Adrenal gland (tissue), 5 donors: ENCODE measurements at regions not wholly inside any gene's neighbourhood (a gene's known extent, or its start where the extent isn't known, plus 50 kb on each side); places are given as distances from the start of the nearest gene placed in this dataset.

ENCODE experiments used
- POLR2A ChIP-seq, 2 donors: fragments of 450-650 bp; IDR thresholded peaks; one replicate each; pipeline ENCODE4 v1.6.1; 2017; ENCODE audit warnings: antibody characterized with exemption in 2 of 2, mild to moderate bottlenecking in 2 of 2, moderate library complexity in 1 of 2
- TF ChIP-seq, protein P1 (sequence below), 6 experiments: fragments of 450-650 bp in 4 of 6; fragments of 200-600 bp in 2 of 6; sonication (generic) in 1 of 6; IDR thresholded peaks; 1 replicate in 5 of 6; 2 replicates in 1 of 6; pipeline versions ENCODE4 v1.5.1 to v1.8.0; 2016 to 2021; ENCODE audit warnings: antibody characterized with exemption in 6 of 6, mild to moderate bottlenecking in 2 of 6, moderate library complexity in 1 of 6
- donor health status: DM: no; HTN: no; CAD: no.

DNA sequence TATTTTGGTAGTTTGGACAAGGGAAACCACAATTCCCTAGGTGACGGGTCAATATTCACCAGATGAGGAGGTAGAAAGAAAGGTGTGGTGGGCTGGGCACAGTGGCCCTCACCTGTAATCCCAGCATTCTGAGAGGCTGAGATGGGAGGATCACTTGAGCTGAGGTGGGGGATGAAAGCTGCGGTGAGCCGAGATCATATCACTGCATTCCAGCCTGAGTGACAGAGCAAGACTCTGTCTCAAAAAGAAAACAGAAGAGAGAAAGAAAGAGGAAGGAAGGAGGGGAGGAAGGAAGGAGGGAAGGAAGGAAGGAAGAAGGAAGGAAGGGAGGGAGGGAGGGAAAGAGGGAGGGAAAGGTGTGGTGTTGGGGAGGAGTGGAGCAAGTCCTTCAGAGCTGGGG is 56.1 kb upstream of the RNF7 start:
- TF ChIP-seq, protein P1, sequence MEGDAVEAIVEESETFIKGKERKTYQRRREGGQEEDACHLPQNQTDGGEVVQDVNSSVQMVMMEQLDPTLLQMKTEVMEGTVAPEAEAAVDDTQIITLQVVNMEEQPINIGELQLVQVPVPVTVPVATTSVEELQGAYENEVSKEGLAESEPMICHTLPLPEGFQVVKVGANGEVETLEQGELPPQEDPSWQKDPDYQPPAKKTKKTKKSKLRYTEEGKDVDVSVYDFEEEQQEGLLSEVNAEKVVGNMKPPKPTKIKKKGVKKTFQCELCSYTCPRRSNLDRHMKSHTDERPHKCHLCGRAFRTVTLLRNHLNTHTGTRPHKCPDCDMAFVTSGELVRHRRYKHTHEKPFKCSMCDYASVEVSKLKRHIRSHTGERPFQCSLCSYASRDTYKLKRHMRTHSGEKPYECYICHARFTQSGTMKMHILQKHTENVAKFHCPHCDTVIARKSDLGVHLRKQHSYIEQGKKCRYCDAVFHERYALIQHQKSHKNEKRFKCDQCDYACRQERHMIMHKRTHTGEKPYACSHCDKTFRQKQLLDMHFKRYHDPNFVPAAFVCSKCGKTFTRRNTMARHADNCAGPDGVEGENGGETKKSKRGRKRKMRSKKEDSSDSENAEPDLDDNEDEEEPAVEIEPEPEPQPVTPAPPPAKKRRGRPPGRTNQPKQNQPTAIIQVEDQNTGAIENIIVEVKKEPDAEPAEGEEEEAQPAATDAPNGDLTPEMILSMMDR (IDR thresholded peaks at IDR 0.05), result no peak
- TF ChIP-seq POLR2A (IDR thresholded peaks at IDR 0.05), result no peak
